ENCODE measurements at regions not wholly inside any gene's neighbourhood (a gene's known extent, or its start where the extent isn't known, plus 50 kb on each side); places are given as distances from the start of the nearest gene placed in this dataset.

DNA sequence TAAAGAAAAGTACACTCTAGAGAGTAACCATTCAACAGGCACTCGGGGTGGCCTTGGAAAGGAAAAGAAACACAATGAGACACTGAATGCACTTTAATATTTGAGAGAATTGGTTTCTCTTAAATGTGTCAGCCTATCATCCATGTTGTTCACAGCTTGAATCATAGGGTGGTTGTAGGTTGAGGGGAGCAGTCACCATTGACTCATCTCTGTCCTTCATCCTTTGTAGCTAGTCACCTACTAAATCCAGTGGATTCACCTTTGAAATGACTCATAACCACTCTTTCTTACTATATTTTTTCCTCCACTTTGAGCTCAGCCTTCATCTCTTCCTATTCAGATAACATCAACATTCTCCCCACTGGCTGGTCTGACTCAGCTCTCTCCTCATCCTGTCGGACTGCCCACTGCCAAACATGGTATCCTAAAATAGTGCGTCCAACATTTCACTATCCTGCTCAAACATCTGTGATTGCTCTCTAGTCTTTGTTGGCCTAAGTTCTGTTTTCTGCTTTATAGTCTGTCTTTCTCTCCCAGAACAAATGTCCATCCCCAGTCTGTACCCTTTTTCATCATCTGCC, 182.7 kb upstream of the GADL1 start:
- TF ChIP-seq, protein P1, sequence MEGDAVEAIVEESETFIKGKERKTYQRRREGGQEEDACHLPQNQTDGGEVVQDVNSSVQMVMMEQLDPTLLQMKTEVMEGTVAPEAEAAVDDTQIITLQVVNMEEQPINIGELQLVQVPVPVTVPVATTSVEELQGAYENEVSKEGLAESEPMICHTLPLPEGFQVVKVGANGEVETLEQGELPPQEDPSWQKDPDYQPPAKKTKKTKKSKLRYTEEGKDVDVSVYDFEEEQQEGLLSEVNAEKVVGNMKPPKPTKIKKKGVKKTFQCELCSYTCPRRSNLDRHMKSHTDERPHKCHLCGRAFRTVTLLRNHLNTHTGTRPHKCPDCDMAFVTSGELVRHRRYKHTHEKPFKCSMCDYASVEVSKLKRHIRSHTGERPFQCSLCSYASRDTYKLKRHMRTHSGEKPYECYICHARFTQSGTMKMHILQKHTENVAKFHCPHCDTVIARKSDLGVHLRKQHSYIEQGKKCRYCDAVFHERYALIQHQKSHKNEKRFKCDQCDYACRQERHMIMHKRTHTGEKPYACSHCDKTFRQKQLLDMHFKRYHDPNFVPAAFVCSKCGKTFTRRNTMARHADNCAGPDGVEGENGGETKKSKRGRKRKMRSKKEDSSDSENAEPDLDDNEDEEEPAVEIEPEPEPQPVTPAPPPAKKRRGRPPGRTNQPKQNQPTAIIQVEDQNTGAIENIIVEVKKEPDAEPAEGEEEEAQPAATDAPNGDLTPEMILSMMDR (IDR thresholded peaks at IDR 0.05; ENCODE audit: insufficient read depth, low read length, poor library complexity, severe bottlenecking): no peak
- no peak overlapping the region for H3K4me3 ChIP-seq (replicated peaks; ENCODE audit: low read depth, low read length)
- DNase-seq (ENCODE audit: extremely low read depth, insufficient read length): peak; percentile 15
- H3K27me3 ChIP-seq (replicated peaks; ENCODE audit: control insufficient read depth, insufficient read depth, low read length): no peaks in the 10 kb centered on the region
- no peaks in the 10 kb centered on the region for H3K36me3 ChIP-seq (ENCODE audit: control insufficient read depth, insufficient read depth, low read length)

DNA sequence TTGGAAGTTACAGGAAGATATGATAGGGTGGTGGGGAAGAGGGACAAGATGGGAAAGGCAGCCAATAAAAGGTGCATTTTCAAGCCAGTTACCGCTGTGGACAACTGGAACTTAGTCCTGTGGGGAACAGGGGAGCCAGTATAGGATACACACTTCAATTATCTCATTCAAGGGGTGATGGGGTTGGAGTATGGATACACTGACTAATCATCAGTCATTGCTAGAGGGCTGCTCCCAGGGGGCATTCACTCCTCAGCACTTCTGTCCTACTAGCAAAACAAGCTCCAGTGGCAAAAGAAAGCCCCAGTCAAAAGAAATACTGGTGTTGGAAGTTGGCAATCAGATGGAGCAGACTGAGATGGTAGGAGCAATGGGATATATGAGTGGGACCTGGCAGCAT, 183.4 kb upstream of the GADL1 start:
- TF ChIP-seq, protein P1 (IDR thresholded peaks at IDR 0.05; ENCODE audit: insufficient read depth, low read length, poor library complexity, severe bottlenecking): no peak
- DNase-seq (ENCODE audit: extremely low read depth, insufficient read length): no peak
- H3K4me3 ChIP-seq (replicated peaks; ENCODE audit: low read depth, low read length): no peak overlapping the region

DNA sequence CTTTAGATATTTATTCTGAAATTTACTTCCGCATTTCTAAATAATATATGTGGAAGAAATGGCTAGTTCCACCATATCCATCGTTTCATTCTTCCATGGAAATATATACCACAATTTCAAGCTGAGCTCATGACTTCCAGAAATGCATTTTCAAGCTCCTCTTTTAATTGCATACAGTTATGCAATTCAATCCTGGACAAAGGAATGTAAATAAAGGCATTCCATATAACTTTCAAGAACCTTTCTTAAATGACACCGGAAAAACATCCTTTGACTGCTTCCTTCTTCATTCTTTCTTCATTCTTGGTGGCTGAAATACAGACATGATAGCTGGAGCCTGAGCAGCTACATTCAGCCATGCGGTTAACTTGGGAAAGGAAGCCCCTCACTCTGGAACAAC, 185.2 kb upstream of the GADL1 start:
- TF ChIP-seq, protein P1 (IDR thresholded peaks at IDR 0.05; ENCODE audit: insufficient read depth, low read length, poor library complexity, severe bottlenecking): no peak
- no peaks in the 10 kb centered on the region for H3K36me3 ChIP-seq (ENCODE audit: control insufficient read depth, insufficient read depth, low read length)
- DNase-seq (ENCODE audit: extremely low read depth, insufficient read length): no peak
- H3K4me3 ChIP-seq (replicated peaks; ENCODE audit: low read depth, low read length): no peak overlapping the region
- H3K27me3 ChIP-seq (replicated peaks; ENCODE audit: control insufficient read depth, insufficient read depth, low read length): no peaks in the 10 kb centered on the region

More for the DNA sequence above, 183.4 kb upstream of the GADL1 start:
- Histone ChIP-seq H3K27me3 (replicated peaks; ENCODE audit: control insufficient read depth, insufficient read depth, low read length) (no peaks in the 10 kb centered on the region), H3K36me3 (ENCODE audit: control insufficient read depth, insufficient read depth, low read length) (no peaks in the 10 kb centered on the region)

DNA sequence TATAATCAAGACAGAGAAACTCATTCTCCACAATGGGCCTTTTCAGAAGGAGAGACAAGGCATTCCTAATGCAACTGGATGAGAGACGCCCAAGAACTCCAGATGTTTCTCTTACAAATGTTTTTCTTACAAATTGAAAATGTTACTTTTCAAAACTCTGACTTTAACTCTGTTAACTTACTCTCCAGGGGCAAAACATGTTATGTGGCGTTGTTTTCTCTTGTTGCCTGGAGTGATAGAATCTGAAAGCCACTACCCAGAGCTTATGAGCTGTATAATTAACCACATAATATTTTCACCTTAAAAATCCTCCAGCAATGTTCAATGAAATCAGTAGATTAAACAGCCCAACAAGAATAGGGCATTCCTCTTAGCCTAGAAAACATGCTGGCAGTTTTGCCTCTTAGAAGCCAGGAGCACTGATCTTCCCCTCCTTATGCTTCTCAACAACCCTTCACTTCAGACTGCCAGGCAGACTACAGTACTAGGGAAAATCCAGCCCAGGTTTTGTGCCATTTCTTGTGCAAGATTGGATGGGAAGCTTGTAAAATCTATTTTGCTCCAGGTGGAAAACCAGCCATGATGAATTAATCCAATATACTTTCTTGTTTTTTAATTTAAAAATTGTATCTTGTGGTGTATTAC, 186.7 kb upstream of the GADL1 start:
- Histone ChIP-seq H3K27me3 (replicated peaks; ENCODE audit: control insufficient read depth, insufficient read depth, low read length) (no peaks in the 10 kb centered on the region), H3K4me3 (replicated peaks; ENCODE audit: low read depth, low read length) (no peak overlapping the region), H3K36me3 (ENCODE audit: control insufficient read depth, insufficient read depth, low read length) (no peaks in the 10 kb centered on the region)
- TF ChIP-seq, protein P1 (IDR thresholded peaks at IDR 0.05; ENCODE audit: insufficient read depth, low read length, poor library complexity, severe bottlenecking): no peak
- no peak for DNase-seq (ENCODE audit: extremely low read depth, insufficient read length)

DNA sequence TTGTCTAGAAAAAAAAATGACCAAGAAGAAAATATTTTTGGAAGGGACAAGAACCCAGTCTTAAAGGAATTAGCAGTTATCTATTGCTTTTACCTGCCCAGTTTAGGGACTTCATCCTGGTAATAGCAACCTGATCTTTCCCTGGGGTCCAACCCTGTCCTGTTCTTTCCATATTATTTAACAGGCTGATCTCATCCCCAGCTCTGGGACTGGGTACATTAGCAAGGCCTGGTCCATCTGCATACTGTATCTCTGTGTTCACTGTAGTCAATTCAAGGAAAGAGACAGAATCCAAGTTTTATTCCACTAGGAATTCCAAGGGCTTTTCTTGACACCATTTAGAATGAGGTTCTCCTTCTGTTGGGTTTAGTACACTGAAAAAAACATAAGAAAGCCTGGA, 191.7 kb upstream of the GADL1 start:
- TF ChIP-seq, protein P1 (IDR thresholded peaks at IDR 0.05; ENCODE audit: insufficient read depth, low read length, poor library complexity, severe bottlenecking): no peak
- no peaks in the 10 kb centered on the region for H3K36me3 ChIP-seq (ENCODE audit: control insufficient read depth, insufficient read depth, low read length)
- H3K27me3 ChIP-seq (replicated peaks; ENCODE audit: control insufficient read depth, insufficient read depth, low read length): no peaks in the 10 kb centered on the region
- no peak overlapping the region for H3K4me3 ChIP-seq (replicated peaks; ENCODE audit: low read depth, low read length)
- DNase-seq (ENCODE audit: extremely low read depth, insufficient read length): no peak
